ENCODE measurements at regions not wholly inside any gene's neighbourhood (a gene's known extent, or its start where the extent isn't known, plus 50 kb on each side); places are given as distances from the start of the nearest gene placed in this dataset.

DNA sequence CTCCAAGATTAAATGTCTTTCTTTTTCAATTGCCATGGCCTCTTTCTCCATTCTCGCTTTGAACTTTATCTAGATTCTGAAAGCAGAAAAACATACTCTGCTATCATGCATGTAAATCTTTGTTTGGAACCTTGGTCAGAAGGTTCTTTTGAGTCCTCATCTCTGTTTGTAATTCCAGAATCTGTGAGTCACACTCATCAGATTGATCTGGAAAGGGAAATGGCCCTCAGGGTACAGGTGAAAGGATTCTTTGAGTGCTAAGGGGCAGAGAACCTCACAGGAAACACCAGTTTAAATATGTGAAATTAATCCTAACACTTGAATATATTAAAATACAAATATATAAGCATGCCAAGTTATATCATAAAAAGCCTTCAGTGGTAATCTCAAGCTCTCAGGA lies 211.0 kb upstream of the ADGRL3 start:
- Histone ChIP-seq H4K8ac (replicated peaks; ENCODE audit: insufficient read length, low read depth, low read length) (no peak overlapping the region), H4K91ac (ENCODE audit: insufficient read length, low read depth, low read length) (no peak overlapping the region), H3K4ac (ENCODE audit: low read depth, low read length) (no peak overlapping the region), H2AFZ (ENCODE audit: low read length) (no peak overlapping the region), H2BK15ac (ENCODE audit: low read depth, low read length) (no peak overlapping the region), H3K23ac (ENCODE audit: insufficient read length, low read depth, low read length) (no peak overlapping the region), H3K79me2 (ENCODE audit: insufficient read depth, low read length) (no peaks in the 10 kb centered on the region), H2AK5ac (ENCODE audit: insufficient read length, low read length) (no peak overlapping the region), H3K79me1 (ENCODE audit: insufficient read depth, low read depth, low read length, poor library complexity, severe bottlenecking) (no peaks in the 10 kb centered on the region), H3K4me1 (ENCODE audit: insufficient read depth, low read length) (no peaks in the 10 kb centered on the region), H4K5ac (ENCODE audit: insufficient read length, low read depth, low read length) (no peak overlapping the region), H3K4me2 (ENCODE audit: insufficient read depth, insufficient read length, low read length) (no peak overlapping the region), H3T11ph (ENCODE audit: low read length) (no peak overlapping the region), H3K9me3 (ENCODE audit: control insufficient read depth, low read depth, low read length) (no peaks in the 10 kb centered on the region), H2BK12ac (ENCODE audit: insufficient read length, low read depth, low read length) (no peak overlapping the region), H3K14ac (ENCODE audit: insufficient read depth, low read length) (no peak overlapping the region), H3K27me3 (ENCODE audit: insufficient read depth, low read length) (no peaks in the 10 kb centered on the region), H2BK5ac (ENCODE audit: insufficient read length, low read length) (no peak overlapping the region), H3K56ac (ENCODE audit: insufficient read length, low read depth, low read length) (no peak overlapping the region), H2BK120ac (ENCODE audit: low read depth, low read length, poor library complexity, severe bottlenecking) (no peak overlapping the region), H3K27ac (ENCODE audit: insufficient read length, low read depth, low read length) (no peak overlapping the region), H3K18ac (ENCODE audit: insufficient read length, low read depth, low read length) (no peak overlapping the region), H2BK20ac (ENCODE audit: low read depth, low read length, poor library complexity, severe bottlenecking) (no peak overlapping the region), H3K9ac (ENCODE audit: extremely low read depth, insufficient read length, low read length) (no peak overlapping the region), H4K20me1 (ENCODE audit: control insufficient read depth, insufficient read depth, insufficient read length) (no peaks in the 10 kb centered on the region), H3K23me2 (ENCODE audit: insufficient read length, low read depth, low read length, poor library complexity, severe bottlenecking) (no peaks in the 10 kb centered on the region)
- TF ChIP-seq, protein P1, sequence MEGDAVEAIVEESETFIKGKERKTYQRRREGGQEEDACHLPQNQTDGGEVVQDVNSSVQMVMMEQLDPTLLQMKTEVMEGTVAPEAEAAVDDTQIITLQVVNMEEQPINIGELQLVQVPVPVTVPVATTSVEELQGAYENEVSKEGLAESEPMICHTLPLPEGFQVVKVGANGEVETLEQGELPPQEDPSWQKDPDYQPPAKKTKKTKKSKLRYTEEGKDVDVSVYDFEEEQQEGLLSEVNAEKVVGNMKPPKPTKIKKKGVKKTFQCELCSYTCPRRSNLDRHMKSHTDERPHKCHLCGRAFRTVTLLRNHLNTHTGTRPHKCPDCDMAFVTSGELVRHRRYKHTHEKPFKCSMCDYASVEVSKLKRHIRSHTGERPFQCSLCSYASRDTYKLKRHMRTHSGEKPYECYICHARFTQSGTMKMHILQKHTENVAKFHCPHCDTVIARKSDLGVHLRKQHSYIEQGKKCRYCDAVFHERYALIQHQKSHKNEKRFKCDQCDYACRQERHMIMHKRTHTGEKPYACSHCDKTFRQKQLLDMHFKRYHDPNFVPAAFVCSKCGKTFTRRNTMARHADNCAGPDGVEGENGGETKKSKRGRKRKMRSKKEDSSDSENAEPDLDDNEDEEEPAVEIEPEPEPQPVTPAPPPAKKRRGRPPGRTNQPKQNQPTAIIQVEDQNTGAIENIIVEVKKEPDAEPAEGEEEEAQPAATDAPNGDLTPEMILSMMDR (conservative IDR thresholded peaks at IDR 0.05) = no peak
- no CpG with 5 or more reads among the region's 1 CpG for WGBS (ENCODE audit: extremely low coverage, insufficient read length, low lambda C conversion rate)
- Mint-ChIP-seq H3K9me3 (peaks cover 0 to 5% of the 10 kb centered on the region in 2 experiments; a peak in 2 of 5 replicates), H3K4me3 (no peak overlapping the region), H3K27ac (no peak overlapping the region; a peak in 1 of 7 replicates), H3K36me3 (ENCODE audit: insufficient read depth in 1 of 3, low read depth in 3 of 3) (peaks cover 0 to 2% (median 0%) of the 10 kb centered on the region in 3 experiments; a peak in 1 of 7 replicates), H3K4me1 (no peaks in the 10 kb centered on the region), H3K27me3 (ENCODE audit: low read depth) (no peaks in the 10 kb centered on the region)
- DNase-seq = no peak

Data from H9 (cell line).